AG04450 (cell line): ENCODE measurements at regions not wholly inside any gene's neighbourhood (a gene's known extent, or its start where the extent isn't known, plus 50 kb on each side); places are given as distances from the start of the nearest gene placed in this dataset.

Experiments
- CTCF ChIA-PET: fragments of 300-600, 350-600 bp; formaldehyde crosslinking; extraction: SDS; loops from one replicate; lab custom pipeline; 2022; ENCODE audit warnings: antibody characterized with exemption, inconsistent platforms; lab: Charles Lee
- POLR2A ChIA-PET: fragments of 350-600 bp; formaldehyde crosslinking; extraction: SDS; loops from one replicate; lab custom pipeline; 2021; ENCODE audit warnings: antibody characterized with exemption, inconsistent platforms; lab: Yijun Ruan, JAX
- DNase-seq: peaks from one replicate; pipeline ENCODE4 v3.0.0-alpha.2; 2011; ENCODE audit warnings: low read depth, low spot score
- H3K27ac ChIP-seq: one replicate; pipeline ENCODE4 v1.5.1; 2012; ENCODE audit warnings: low read depth, low read length, control low read depth
- H3K27me3 ChIP-seq: one replicate; pipeline ENCODE4 v1.6.0; 2012; ENCODE audit warnings: low read length; ENCODE audit not compliant: control insufficient read depth, insufficient read depth
- H3K4me3 ChIP-seq: 2 replicates; pipeline ENCODE4 v1.5.1; 2011; ENCODE audit warnings: mild to moderate bottlenecking, low read depth, low read length, control low read depth
- H3K9me3 ChIP-seq: 2 replicates; pipeline ENCODE4 v1.5.1; 2012; ENCODE audit warnings: low read length; ENCODE audit not compliant: control insufficient read depth, insufficient read depth
- CTCF ChIP-seq: IDR thresholded peaks from 2 replicates; pipeline ENCODE4 v1.5.1; 2011; ENCODE audit warnings: low read depth, low read length, control low read depth, inconsistent platforms

GRCh38 chr2:155839991-155840390 is 492.5 kb downstream of the NR4A2 start:
- ChIA-PET POLR2A (no interaction called here), CTCF (interaction anchor here (0.6 kb wide), 1 partner anchor 162 kb away, joined by 3 read pairs; no protein-coding TSS in a partner anchor)
- peaks cover 1% of the 10 kb centered on the region; the same call in 1 of the 2 replicates for H3K9me3 ChIP-seq
- H3K27me3 ChIP-seq, result no peaks in the 10 kb centered on the region
- H3K27ac ChIP-seq, result no peak overlapping the region
- TF ChIP-seq CTCF, result no peak
- H3K4me3 ChIP-seq, result no peak overlapping the region
- DNase-seq, result no peak

DNA sequence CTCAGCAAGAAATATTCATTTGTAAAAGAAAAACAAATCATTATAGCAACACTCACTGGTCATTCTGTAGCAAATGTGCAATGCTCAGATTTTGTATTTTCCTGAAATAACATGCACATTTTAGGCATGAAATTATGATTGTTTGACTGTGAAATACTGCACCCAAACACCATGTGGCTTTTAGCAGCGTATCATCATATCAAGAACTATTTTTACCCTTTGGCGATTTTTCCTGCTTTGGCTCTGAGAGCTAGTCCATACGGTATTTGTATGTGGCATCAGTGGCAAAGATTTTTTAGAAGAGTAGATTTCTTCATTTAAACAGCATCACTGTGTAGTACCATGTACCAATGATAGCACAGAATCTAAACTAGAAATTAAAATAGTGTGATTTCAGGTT is 493.1 kb downstream of the NR4A2 start:
- Histone ChIP-seq H3K9me3 (no peaks in the 10 kb centered on the region), H3K4me3 (no peak overlapping the region), H3K27ac (no peak overlapping the region), H3K27me3 (no peaks in the 10 kb centered on the region)
- ChIA-PET POLR2A (no interaction called here), CTCF (no interaction called here)
- no peak for DNase-seq
- TF ChIP-seq CTCF, result no peak

- DNase-seq, result no peak
- no peaks in the 10 kb centered on the region for H3K27me3 ChIP-seq
- no peak overlapping the region for H3K4me3 ChIP-seq
- H3K9me3 ChIP-seq, result no peaks in the 10 kb centered on the region
- ChIA-PET POLR2A (no interaction called here), CTCF (no interaction called here)
- no peak for TF ChIP-seq CTCF
- no peak overlapping the region for H3K27ac ChIP-seq
Measured at GRCh38 chr2:155836439-155836838, 496.1 kb downstream of the NR4A2 start.

DNA sequence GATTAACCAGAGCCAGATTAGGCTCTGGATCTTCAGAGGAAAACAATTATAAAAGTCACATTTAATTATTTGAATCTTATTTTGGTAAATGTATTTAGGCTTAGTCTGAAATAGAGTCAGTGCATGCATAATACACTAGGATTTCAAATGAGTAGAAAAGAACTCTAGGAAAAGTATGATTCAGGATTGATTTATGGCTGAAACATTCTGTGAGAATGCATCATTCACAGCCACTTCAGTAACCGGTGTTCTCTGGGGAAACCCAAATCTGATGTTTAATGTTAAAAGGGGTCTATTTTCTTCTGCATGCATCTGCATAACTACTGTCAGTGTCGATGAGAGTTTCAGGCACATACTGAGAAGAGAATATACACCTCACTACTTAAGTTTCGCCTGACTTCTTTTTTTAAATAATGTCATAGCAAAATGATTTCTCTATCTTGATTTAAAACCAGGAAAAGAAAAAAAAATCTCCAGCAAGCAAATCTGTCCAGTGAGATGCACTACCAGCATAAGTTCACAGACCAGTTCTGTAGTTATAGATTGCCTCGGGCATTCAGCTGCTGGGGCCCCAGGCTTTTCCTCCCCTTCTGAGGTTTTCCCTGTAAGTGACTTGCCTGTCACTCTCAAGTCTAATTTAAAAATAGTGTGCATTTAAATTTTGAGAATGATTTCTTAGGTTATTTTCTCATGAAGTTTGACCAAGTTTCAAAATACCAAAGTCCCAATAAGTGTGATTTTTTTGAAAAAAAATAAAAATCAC is 501.5 kb downstream of the NR4A2 start:
- no peak overlapping the region for H3K27ac ChIP-seq
- CTCF ChIA-PET, result no interaction called here
- DNase-seq, result no peak
- POLR2A ChIA-PET, result no interaction called here
- no peaks in the 10 kb centered on the region for H3K27me3 ChIP-seq
- H3K4me3 ChIP-seq, result no peak overlapping the region
- no peak for TF ChIP-seq CTCF
- H3K9me3 ChIP-seq, result no peaks in the 10 kb centered on the region; the same call in 1 of the 2 replicates

DNA sequence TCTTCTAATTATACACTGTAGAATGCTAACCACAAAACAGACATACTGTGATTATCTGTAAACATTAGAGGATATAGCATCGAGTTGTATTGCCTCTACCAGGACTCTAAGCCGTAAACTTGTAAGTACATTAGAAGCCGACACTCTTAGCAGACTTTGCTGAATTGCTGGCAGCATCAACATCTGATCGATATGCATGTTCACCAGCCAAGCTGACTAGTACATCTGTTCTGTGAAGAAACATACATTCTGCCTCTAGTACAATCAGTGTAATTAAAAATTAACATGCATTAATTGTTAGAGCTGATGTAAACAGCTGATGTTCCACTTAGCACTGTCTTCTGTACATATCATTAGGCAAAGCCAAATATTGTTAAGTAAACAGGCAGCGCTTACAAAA is 502.2 kb downstream of the NR4A2 start:
- H3K9me3 ChIP-seq, result no peaks in the 10 kb centered on the region; the same call in 1 of the 2 replicates
- no peaks in the 10 kb centered on the region for H3K27me3 ChIP-seq
- no peak overlapping the region for H3K27ac ChIP-seq
- TF ChIP-seq CTCF, result no peak
- H3K4me3 ChIP-seq, result no peak overlapping the region
- no peak for DNase-seq
- ChIA-PET CTCF (no interaction called here), POLR2A (no interaction called here)
